Neural cell (in vitro differentiated cells): ENCODE measurements at regions not wholly inside any gene's neighbourhood (a gene's known extent, or its start where the extent isn't known, plus 50 kb on each side); places are given as distances from the start of the nearest gene placed in this dataset.

Experiments
- H2AFZ ChIP-seq: fragments of 200-600, 300-800 bp; sonication (generic), shearing (Covaris generic); 2 replicates; pipeline ENCODE4 v1.6.0; 2014; ENCODE audit warnings: low read depth, mild to moderate bottlenecking, antibody characterized with exemption, low read length, moderate library complexity
- H3F3A ChIP-seq: fragments of 200-600 bp; shearing (Covaris generic); 2 replicates; pipeline ENCODE4 v1.6.1; 2016; ENCODE audit warnings: mild to moderate bottlenecking, moderate library complexity, mixed read lengths, antibody characterized with exemption, low read length; ENCODE audit not compliant: insufficient read depth, poor library complexity, severe bottlenecking
- H3K27ac ChIP-seq: fragments of 200-600, 300-800 bp; sonication (generic), shearing (Covaris generic); 2 replicates; pipeline ENCODE4 v1.5.1; 2014; ENCODE audit warnings: mild to moderate bottlenecking, low read length, moderate library complexity
- H3K27me3 ChIP-seq: fragments of 300-800, 200-600 bp; sonication (generic), shearing (Covaris generic); 2 replicates; pipeline ENCODE4 v1.6.0; 2014; ENCODE audit warnings: mild to moderate bottlenecking, low read depth, low read length, moderate library complexity; ENCODE audit not compliant: insufficient read depth
- H3K36me3 ChIP-seq: fragments of 300-800, 200-600 bp; sonication (generic), shearing (Covaris generic); 2 replicates; pipeline ENCODE4 v1.5.1; 2014; ENCODE audit warnings: mild to moderate bottlenecking, antibody characterized with exemption, low read length, moderate library complexity; ENCODE audit not compliant: insufficient read depth
- H3K4me2 ChIP-seq: fragments of 300-800, 200-600 bp; sonication (generic), shearing (Covaris generic); 2 replicates; pipeline ENCODE4 v1.6.0; 2014; ENCODE audit warnings: mild to moderate bottlenecking, low read length
- H3K4me3 ChIP-seq: fragments of 300-800, 200-600 bp; sonication (generic), shearing (Covaris generic); 2 replicates; pipeline ENCODE4 v1.5.1; 2014; ENCODE audit warnings: mild to moderate bottlenecking, low read length, moderate library complexity
- H3K79me2 ChIP-seq: fragments of 200-600 bp; shearing (Covaris generic); replicated peaks from 2 replicates; pipeline ENCODE4 v1.6.0; 2014; ENCODE audit warnings: mild to moderate bottlenecking, low read length, moderate library complexity; ENCODE audit not compliant: insufficient read depth
- H3K9ac ChIP-seq: fragments of 300-800, 200-600 bp; sonication (generic), shearing (Covaris generic); 2 replicates; pipeline ENCODE4 v1.6.1; 2016; ENCODE audit warnings: mild to moderate bottlenecking, low read length, mixed read lengths
- H3K9me2 ChIP-seq: fragments of 200-600 bp; shearing (Covaris generic); 2 replicates; pipeline ENCODE4 v1.6.1; 2016; ENCODE audit warnings: mild to moderate bottlenecking, low read length, mixed read lengths; ENCODE audit not compliant: insufficient read depth
- H3K9me3 ChIP-seq: fragments of 200-600, 300-800 bp; sonication (generic), shearing (Covaris generic); 2 replicates; pipeline ENCODE4 v1.6.1; 2016; ENCODE audit warnings: mild to moderate bottlenecking, mixed run types, low read length, moderate library complexity, mixed read lengths
- H4K20me1 ChIP-seq: fragments of 200-600 bp; shearing (Covaris generic); 2 replicates; pipeline ENCODE4 v1.6.1; 2016; ENCODE audit warnings: mild to moderate bottlenecking, mixed run types; ENCODE audit not compliant: insufficient read depth
- EP300 ChIP-seq: fragments of 450-650 bp; conservative IDR thresholded peaks from 2 replicates; pipeline ENCODE4 v1.6.1; 2014; ENCODE audit warnings: antibody characterized with exemption, mild to moderate bottlenecking, moderate library complexity; ENCODE audit not compliant: poor library complexity, severe bottlenecking
- EZH2 ChIP-seq: fragments of 200-600, 300-800 bp; shearing (Covaris generic), sonication (generic); IDR thresholded peaks from 2 replicates; pipeline ENCODE4 v1.6.1; 2014; ENCODE audit warnings: antibody characterized with exemption, low read length, borderline replicate concordance, mild to moderate bottlenecking; ENCODE audit not compliant: insufficient read depth, poor library complexity, severe bottlenecking
- MXI1 ChIP-seq: fragments of 450-650 bp; conservative IDR thresholded peaks from 2 replicates; pipeline ENCODE4 v1.6.1; 2014; ENCODE audit warnings: antibody characterized with exemption, mild to moderate bottlenecking; ENCODE audit not compliant: poor library complexity, severe bottlenecking
- POLR2AphosphoS5 ChIP-seq: IDR thresholded peaks from 2 replicates; pipeline ENCODE4 v1.6.1; 2012
- RAD21 ChIP-seq: fragments of 450-650 bp; conservative IDR thresholded peaks from 2 replicates; pipeline ENCODE4 v1.6.1; 2014; ENCODE audit warnings: antibody characterized with exemption, mild to moderate bottlenecking, moderate library complexity
- SMC3 ChIP-seq: fragments of 450-650 bp; conservative IDR thresholded peaks from 2 replicates; pipeline ENCODE4 v1.6.1; 2014; ENCODE audit warnings: antibody characterized with exemption, mild to moderate bottlenecking, moderate library complexity; ENCODE audit not compliant: poor library complexity
- TAF1 ChIP-seq: IDR thresholded peaks from 2 replicates; pipeline ENCODE4 v1.6.1; 2012; ENCODE audit warnings: low read depth
- TF ChIP-seq, protein P1 (sequence below): fragments of 450-650 bp; IDR thresholded peaks from 2 replicates; pipeline ENCODE4 v1.5.1; 2014; ENCODE audit warnings: antibody characterized with exemption, mild to moderate bottlenecking, moderate library complexity; ENCODE audit not compliant: poor library complexity, severe bottlenecking
- TF ChIP-seq, protein P2 (sequence below): IDR thresholded peaks from 2 replicates; pipeline ENCODE4 v1.6.1; 2012; ENCODE audit warnings: borderline replicate concordance

DNA sequence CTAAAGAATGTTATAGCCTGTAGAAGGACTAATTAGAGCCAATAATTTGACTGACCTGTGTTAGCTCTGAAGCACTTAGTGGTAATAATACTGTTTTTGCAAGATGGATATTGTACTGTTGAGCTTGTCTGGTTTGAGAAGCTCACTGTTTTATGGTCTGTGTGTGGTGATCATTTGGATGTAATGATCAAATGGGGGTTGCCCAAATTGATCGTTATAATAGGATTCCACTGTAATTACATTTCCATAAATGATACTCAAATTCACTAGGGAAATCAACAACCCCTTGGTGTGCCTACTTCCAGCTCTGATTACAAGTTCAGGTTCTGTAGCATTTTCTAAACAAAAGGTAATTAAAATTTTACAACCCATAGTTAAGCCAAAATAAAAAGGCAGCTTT lies 971.4 kb downstream of the TTLL7 start:
- no peaks in the 10 kb centered on the region for H3K36me3 ChIP-seq
- TF ChIP-seq EZH2: no peak
- TF ChIP-seq, protein P1, sequence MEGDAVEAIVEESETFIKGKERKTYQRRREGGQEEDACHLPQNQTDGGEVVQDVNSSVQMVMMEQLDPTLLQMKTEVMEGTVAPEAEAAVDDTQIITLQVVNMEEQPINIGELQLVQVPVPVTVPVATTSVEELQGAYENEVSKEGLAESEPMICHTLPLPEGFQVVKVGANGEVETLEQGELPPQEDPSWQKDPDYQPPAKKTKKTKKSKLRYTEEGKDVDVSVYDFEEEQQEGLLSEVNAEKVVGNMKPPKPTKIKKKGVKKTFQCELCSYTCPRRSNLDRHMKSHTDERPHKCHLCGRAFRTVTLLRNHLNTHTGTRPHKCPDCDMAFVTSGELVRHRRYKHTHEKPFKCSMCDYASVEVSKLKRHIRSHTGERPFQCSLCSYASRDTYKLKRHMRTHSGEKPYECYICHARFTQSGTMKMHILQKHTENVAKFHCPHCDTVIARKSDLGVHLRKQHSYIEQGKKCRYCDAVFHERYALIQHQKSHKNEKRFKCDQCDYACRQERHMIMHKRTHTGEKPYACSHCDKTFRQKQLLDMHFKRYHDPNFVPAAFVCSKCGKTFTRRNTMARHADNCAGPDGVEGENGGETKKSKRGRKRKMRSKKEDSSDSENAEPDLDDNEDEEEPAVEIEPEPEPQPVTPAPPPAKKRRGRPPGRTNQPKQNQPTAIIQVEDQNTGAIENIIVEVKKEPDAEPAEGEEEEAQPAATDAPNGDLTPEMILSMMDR: no peak
- no peak for TF ChIP-seq EP300
- TF ChIP-seq SMC3: no peak
- TF ChIP-seq, protein P2, sequence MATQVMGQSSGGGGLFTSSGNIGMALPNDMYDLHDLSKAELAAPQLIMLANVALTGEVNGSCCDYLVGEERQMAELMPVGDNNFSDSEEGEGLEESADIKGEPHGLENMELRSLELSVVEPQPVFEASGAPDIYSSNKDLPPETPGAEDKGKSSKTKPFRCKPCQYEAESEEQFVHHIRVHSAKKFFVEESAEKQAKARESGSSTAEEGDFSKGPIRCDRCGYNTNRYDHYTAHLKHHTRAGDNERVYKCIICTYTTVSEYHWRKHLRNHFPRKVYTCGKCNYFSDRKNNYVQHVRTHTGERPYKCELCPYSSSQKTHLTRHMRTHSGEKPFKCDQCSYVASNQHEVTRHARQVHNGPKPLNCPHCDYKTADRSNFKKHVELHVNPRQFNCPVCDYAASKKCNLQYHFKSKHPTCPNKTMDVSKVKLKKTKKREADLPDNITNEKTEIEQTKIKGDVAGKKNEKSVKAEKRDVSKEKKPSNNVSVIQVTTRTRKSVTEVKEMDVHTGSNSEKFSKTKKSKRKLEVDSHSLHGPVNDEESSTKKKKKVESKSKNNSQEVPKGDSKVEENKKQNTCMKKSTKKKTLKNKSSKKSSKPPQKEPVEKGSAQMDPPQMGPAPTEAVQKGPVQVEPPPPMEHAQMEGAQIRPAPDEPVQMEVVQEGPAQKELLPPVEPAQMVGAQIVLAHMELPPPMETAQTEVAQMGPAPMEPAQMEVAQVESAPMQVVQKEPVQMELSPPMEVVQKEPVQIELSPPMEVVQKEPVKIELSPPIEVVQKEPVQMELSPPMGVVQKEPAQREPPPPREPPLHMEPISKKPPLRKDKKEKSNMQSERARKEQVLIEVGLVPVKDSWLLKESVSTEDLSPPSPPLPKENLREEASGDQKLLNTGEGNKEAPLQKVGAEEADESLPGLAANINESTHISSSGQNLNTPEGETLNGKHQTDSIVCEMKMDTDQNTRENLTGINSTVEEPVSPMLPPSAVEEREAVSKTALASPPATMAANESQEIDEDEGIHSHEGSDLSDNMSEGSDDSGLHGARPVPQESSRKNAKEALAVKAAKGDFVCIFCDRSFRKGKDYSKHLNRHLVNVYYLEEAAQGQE: no peak
- TF ChIP-seq RAD21: no peak
- TF ChIP-seq MXI1: no peak
- no peak for TF ChIP-seq POLR2AphosphoS5
- TF ChIP-seq TAF1: no peak

DNA sequence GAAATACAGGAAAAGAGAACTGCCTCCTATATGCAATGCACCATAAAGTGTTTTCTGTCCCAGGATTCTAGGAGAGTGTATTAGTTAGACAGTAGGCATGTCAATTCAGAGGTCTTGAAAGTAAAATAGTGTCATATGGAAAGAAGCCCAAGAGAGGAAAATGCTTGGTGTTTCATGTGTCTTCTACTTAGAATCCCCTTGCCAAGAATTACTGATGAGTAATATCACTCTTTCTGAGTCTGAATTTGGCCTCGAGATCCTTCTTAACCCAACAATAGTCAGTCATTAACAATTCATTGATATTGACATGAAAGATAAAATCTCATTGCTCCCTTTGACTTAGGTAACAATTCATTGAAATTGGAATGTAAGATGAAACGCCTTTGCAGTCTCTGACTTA lies 972.2 kb downstream of the TTLL7 start:
- Histone ChIP-seq H4K20me1 (no peaks in the 10 kb centered on the region), H3K9ac (no peak overlapping the region), H3K36me3 (no peaks in the 10 kb centered on the region), H3K79me2 (no peaks in the 10 kb centered on the region), H2AFZ (no peak overlapping the region), H3K9me3 (no peaks in the 10 kb centered on the region), H3K4me2 (no peak overlapping the region), H3K27ac (no peak overlapping the region), H3K27me3 (no peaks in the 10 kb centered on the region), H3K4me3 (no peak overlapping the region), H3F3A (no peaks in the 10 kb centered on the region), H3K9me2 (no peaks in the 10 kb centered on the region)
- TF ChIP-seq SMC3 (no peak), MXI1 (no peak), RAD21 (no peak), EP300 (no peak)

More for the DNA sequence above, 971.4 kb downstream of the TTLL7 start:
- Histone ChIP-seq H3K4me2 (no peak overlapping the region), H3K27ac (no peak overlapping the region), H3K79me2 (no peaks in the 10 kb centered on the region), H3F3A (no peaks in the 10 kb centered on the region), H3K9me2 (no peaks in the 10 kb centered on the region), H3K9me3 (no peaks in the 10 kb centered on the region), H4K20me1 (no peaks in the 10 kb centered on the region), H3K4me3 (no peak overlapping the region), H2AFZ (no peak overlapping the region), H3K27me3 (no peaks in the 10 kb centered on the region), H3K9ac (no peak overlapping the region)
